Vagina (tissue), 2 donors: ENCODE measurements at regions not wholly inside any gene's neighbourhood (a gene's known extent, or its start where the extent isn't known, plus 50 kb on each side); places are given as distances from the start of the nearest gene placed in this dataset.

Source experiments
- DNase-seq, 2 donors: peaks; one replicate each; pipeline ENCODE4 v3.0.0-alpha.2; 2017; ENCODE audit errors: extremely low spot score in 2 of 2
- H3K27ac ChIP-seq: fragments of 200-600 bp; sonication (generic); one replicate; pipeline ENCODE4 v1.5.1; 2019
- H3K27me3 ChIP-seq: fragments of 200-600 bp; sonication (generic); one replicate; pipeline ENCODE4 v1.5.1; 2019
- H3K36me3 ChIP-seq, 2 donors: fragments of 200-600 bp; sonication (generic); one replicate each; pipeline ENCODE4 v1.5.1; 2017 to 2019
- H3K4me1 ChIP-seq: fragments of 200-600 bp; sonication (generic); one replicate; pipeline ENCODE4 v1.5.1; 2019
- H3K4me3 ChIP-seq, 2 donors: fragments of 200-600 bp; sonication (generic); 1 replicate in 1 of 2; 2 replicates in 1 of 2; pipeline ENCODE4 v1.5.1; 2016 to 2019
- H3K9me3 ChIP-seq: fragments of 200-600 bp; sonication (generic); one replicate; pipeline ENCODE4 v1.5.1; 2019
- CTCF ChIP-seq, 3 experiments: fragments of 450-650 bp in 2 of 3; fragments of 200-600 bp in 1 of 3; sonication (generic) in 1 of 3; IDR thresholded peaks; one replicate each; pipeline ENCODE4 v1.5.1; 2017 to 2019; ENCODE audit warnings: antibody characterized with exemption in 3 of 3, mild to moderate bottlenecking in 2 of 3, moderate library complexity in 2 of 3
- POLR2A ChIP-seq, 2 donors: fragments of 450-650 bp; IDR thresholded peaks; one replicate each; pipeline ENCODE4 v1.6.1; 2017; ENCODE audit warnings: antibody characterized with exemption in 2 of 2, mild to moderate bottlenecking in 2 of 2, moderate library complexity in 2 of 2
- POLR2AphosphoS5 ChIP-seq, 2 donors: sonication (generic); formaldehyde crosslinking; IDR thresholded peaks; one replicate each; pipeline ENCODE4 v1.9.0; 2017; ENCODE audit warnings: antibody characterized with exemption in 2 of 2, mild to moderate bottlenecking in 2 of 2, low read depth in 1 of 2; ENCODE audit not compliant: insufficient read depth in 1 of 2
- intact Hi-C: fragments of 100-400 bp; cut with DNase I; formaldehyde crosslinking; loops from one replicate; pipeline ENCODE4 v1.15.1; 2023

- Histone ChIP-seq H3K4me3 (no peak overlapping the region), H3K36me3 (no peaks in the 10 kb centered on the region), H3K4me1 (no peaks in the 10 kb centered on the region), H3K9me3 (no peaks in the 10 kb centered on the region), H3K27ac (no peak overlapping the region), H3K27me3 (no peaks in the 10 kb centered on the region)
- intact Hi-C loops = no loop called here
- TF ChIP-seq POLR2AphosphoS5 (IDR thresholded peaks at IDR 0.05; ENCODE audit: insufficient read depth in 1 of 2, low read depth in 1 of 2) = no peak
- no peak for TF ChIP-seq POLR2A (IDR thresholded peaks at IDR 0.05)
- no peak for TF ChIP-seq CTCF (IDR thresholded peaks at IDR 0.05)
- no peak for DNase-seq
Measured at GRCh38 chr12:84308211-84308610, 604.4 kb downstream of the SLC6A15 start.

GRCh38 chr12:84305144-84305543, 607.5 kb downstream of the SLC6A15 start:
- Histone ChIP-seq H3K27me3 (no peaks in the 10 kb centered on the region), H3K4me1 (no peaks in the 10 kb centered on the region), H3K4me3 (no peak overlapping the region), H3K9me3 (no peaks in the 10 kb centered on the region), H3K36me3 (no peaks in the 10 kb centered on the region), H3K27ac (no peak overlapping the region)
- DNase-seq = no peak
- TF ChIP-seq POLR2AphosphoS5 (IDR thresholded peaks at IDR 0.05; ENCODE audit: insufficient read depth in 1 of 2, low read depth in 1 of 2) (no peak), POLR2A (IDR thresholded peaks at IDR 0.05) (no peak), CTCF (IDR thresholded peaks at IDR 0.05) (no peak)
- intact Hi-C loops = no loop called here

- no peaks in the 10 kb centered on the region for H3K4me1 ChIP-seq
- no peaks in the 10 kb centered on the region for H3K9me3 ChIP-seq
- TF ChIP-seq CTCF (IDR thresholded peaks at IDR 0.05) = no peak
- no peak for TF ChIP-seq POLR2AphosphoS5 (IDR thresholded peaks at IDR 0.05; ENCODE audit: insufficient read depth in 1 of 2, low read depth in 1 of 2)
- TF ChIP-seq POLR2A (IDR thresholded peaks at IDR 0.05) = no peak
- no peaks in the 10 kb centered on the region for H3K36me3 ChIP-seq
- H3K27me3 ChIP-seq = no peaks in the 10 kb centered on the region
- intact Hi-C loops = no loop called here
- no peak for DNase-seq
- H3K4me3 ChIP-seq = no peak overlapping the region
- H3K27ac ChIP-seq = no peak overlapping the region
Measured at GRCh38 chr12:84294246-84294645, 618.4 kb downstream of the SLC6A15 start.

GRCh38 chr12:84290168-84290567, 622.4 kb downstream of the SLC6A15 start:
- Histone ChIP-seq H3K27ac (no peak overlapping the region), H3K9me3 (no peaks in the 10 kb centered on the region), H3K27me3 (no peaks in the 10 kb centered on the region), H3K4me3 (no peak overlapping the region), H3K4me1 (no peaks in the 10 kb centered on the region), H3K36me3 (no peaks in the 10 kb centered on the region)
- intact Hi-C loops = no loop called here
- no peak for TF ChIP-seq POLR2AphosphoS5 (IDR thresholded peaks at IDR 0.05; ENCODE audit: insufficient read depth in 1 of 2, low read depth in 1 of 2)
- no peak for TF ChIP-seq POLR2A (IDR thresholded peaks at IDR 0.05)
- TF ChIP-seq CTCF (IDR thresholded peaks at IDR 0.05) = no peak
- DNase-seq = no peak

- no peak for DNase-seq
- Histone ChIP-seq H3K27me3 (no peaks in the 10 kb centered on the region), H3K4me1 (no peaks in the 10 kb centered on the region), H3K4me3 (no peak overlapping the region), H3K27ac (no peak overlapping the region), H3K36me3 (no peaks in the 10 kb centered on the region), H3K9me3 (no peaks in the 10 kb centered on the region)
- intact Hi-C loops = no loop called here
- no peak for TF ChIP-seq CTCF (IDR thresholded peaks at IDR 0.05)
- no peak for TF ChIP-seq POLR2A (IDR thresholded peaks at IDR 0.05)
- no peak for TF ChIP-seq POLR2AphosphoS5 (IDR thresholded peaks at IDR 0.05; ENCODE audit: insufficient read depth in 1 of 2, low read depth in 1 of 2)
Measured at GRCh38 chr12:84277986-84278385, 634.6 kb downstream of the SLC6A15 start.
